Hepatocyte (in vitro differentiated cells): ENCODE measurements at regions not wholly inside any gene's neighbourhood (a gene's known extent, or its start where the extent isn't known, plus 50 kb on each side); places are given as distances from the start of the nearest gene placed in this dataset.
"Not testable (repeated sequence)": the region's sequence is repeated elsewhere in the genome, so short reads cannot be mapped to it uniquely, and the experiment has no call there.

ENCODE experiments used
- DNase-seq: peaks from one replicate; pipeline ENCODE4 v3.0.0-alpha.2; 2016; ENCODE audit warnings: low spot score
- H2AFZ ChIP-seq: fragments of 200-600 bp; sonication (generic); 2 replicates; pipeline ENCODE4 v1.6.0; 2016; ENCODE audit warnings: antibody characterized with exemption, mild to moderate bottlenecking
- H3K27ac ChIP-seq: fragments of 200-600 bp; sonication (generic); 2 replicates; pipeline ENCODE4 v1.5.1; 2016; ENCODE audit warnings: mild to moderate bottlenecking
- H3K27me3 ChIP-seq: fragments of 200-600 bp; sonication (generic); 2 replicates; pipeline ENCODE4 v1.6.1; 2016
- H3K36me3 ChIP-seq: fragments of 200-600 bp; sonication (generic); replicated peaks from 2 replicates; pipeline ENCODE4 v1.5.1; 2016; ENCODE audit warnings: low read depth; ENCODE audit not compliant: insufficient read depth
- H3K4me1 ChIP-seq: fragments of 200-600 bp; sonication (generic); 2 replicates; pipeline ENCODE4 v1.5.1; 2016; ENCODE audit warnings: mild to moderate bottlenecking, moderate library complexity; ENCODE audit not compliant: insufficient read depth
- H3K4me2 ChIP-seq: fragments of 200-600 bp; sonication (generic); 2 replicates; pipeline ENCODE4 v1.6.0; 2016
- H3K4me3 ChIP-seq: fragments of 200-600 bp; sonication (generic); 2 replicates; pipeline ENCODE4 v1.5.1; 2016; ENCODE audit warnings: mild to moderate bottlenecking
- H3K79me2 ChIP-seq: fragments of 200-600 bp; sonication (generic); 2 replicates; pipeline ENCODE4 v1.6.0; 2017; ENCODE audit warnings: mild to moderate bottlenecking
- H3K9me2 ChIP-seq: fragments of 200-600 bp; sonication (generic); replicated peaks from 2 replicates; pipeline ENCODE4 v1.6.0; 2017; ENCODE audit warnings: mild to moderate bottlenecking; ENCODE audit not compliant: insufficient read depth
- H3K9me3 ChIP-seq: fragments of 200-600 bp; sonication (generic); 2 replicates; pipeline ENCODE4 v1.5.1; 2016; ENCODE audit warnings: low read depth, mild to moderate bottlenecking
- H4K20me1 ChIP-seq: fragments of 200-600 bp; sonication (generic); 2 replicates; pipeline ENCODE4 v1.6.0; 2016; ENCODE audit warnings: mild to moderate bottlenecking; ENCODE audit not compliant: insufficient read depth, poor library complexity, severe bottlenecking
- CTCF ChIP-seq: fragments of 200-600 bp; sonication (generic); IDR thresholded peaks from 2 replicates; pipeline ENCODE4 v1.5.1; 2016; ENCODE audit warnings: antibody characterized with exemption, mild to moderate bottlenecking; ENCODE audit not compliant: poor library complexity
- EZH2 ChIP-seq: fragments of 200-600 bp; sonication (generic); IDR thresholded peaks from 2 replicates; pipeline ENCODE4 v1.6.1; 2016; ENCODE audit warnings: antibody characterized with exemption, mild to moderate bottlenecking, borderline replicate concordance
- EZH2phosphoT487 ChIP-seq: fragments of 200-600 bp; sonication (generic); IDR thresholded peaks from one replicate; pipeline ENCODE4 v1.6.1; 2018; ENCODE audit warnings: antibody characterized with exemption, mild to moderate bottlenecking, low read depth, moderate library complexity; ENCODE audit not compliant: unreplicated experiment, severe bottlenecking
- WGBS: methylation state at CpG from one replicate; pipeline ENCODE4 v1.1.6; 2016; ENCODE audit warnings: low lambda C conversion rate; ENCODE audit errors: missing lambda C conversion rate; 5-methylcytosine and 5-hydroxymethylcytosine counted together

GRCh38 chr1:38151399-38151798 is 104.8 kb upstream of the POU3F1 start:
- no peaks in the 10 kb centered on the region for H3K36me3 ChIP-seq
- no peak overlapping the region for H2AFZ ChIP-seq
- no peaks in the 10 kb centered on the region for H4K20me1 ChIP-seq
- H3K9me3 ChIP-seq, result no peaks in the 10 kb centered on the region
- no peak overlapping the region for H3K27ac ChIP-seq
- H3K4me1 ChIP-seq, result no peaks in the 10 kb centered on the region
- DNase-seq, result no peak
- H3K79me2 ChIP-seq, result no peaks in the 10 kb centered on the region
- H3K9me2 ChIP-seq, result no peaks in the 10 kb centered on the region
- H3K27me3 ChIP-seq, result no peaks in the 10 kb centered on the region
- H3K4me3 ChIP-seq, result no peak overlapping the region
- no peak for TF ChIP-seq EZH2phosphoT487
- TF ChIP-seq CTCF, result no peak
- TF ChIP-seq EZH2, result no peak
- H3K4me2 ChIP-seq, result no peak overlapping the region

- H3K9me3 ChIP-seq, H3K27ac ChIP-seq, H4K20me1 ChIP-seq, H2AFZ ChIP-seq, H3K79me2 ChIP-seq, H3K36me3 ChIP-seq, H3K4me1 ChIP-seq, H3K9me2 ChIP-seq, H3K4me2 ChIP-seq, H3K4me3 ChIP-seq, DNase-seq: not testable (repeated sequence)
- WGBS, result 75% methylated on average over 2 of the region's 2 CpGs
- peaks cover 22% of the 10 kb centered on the region for H3K27me3 ChIP-seq
Measured at GRCh38 chr1:38146079-38146478, 99.5 kb upstream of the POU3F1 start.

- no peaks in the 10 kb centered on the region for H3K9me3 ChIP-seq
- H4K20me1 ChIP-seq, result no peaks in the 10 kb centered on the region
- H3K27me3 ChIP-seq, result peaks cover 33% of the 10 kb centered on the region
- H2AFZ ChIP-seq, result no peak overlapping the region
- TF ChIP-seq EZH2, result no peak
- no peak for TF ChIP-seq CTCF
- TF ChIP-seq EZH2phosphoT487, result no peak
- no peak overlapping the region for H3K4me3 ChIP-seq
- peaks cover 23% of the 10 kb centered on the region for H3K4me1 ChIP-seq
- no peaks in the 10 kb centered on the region for H3K36me3 ChIP-seq
- no peak overlapping the region for H3K4me2 ChIP-seq
- no peaks in the 10 kb centered on the region for H3K9me2 ChIP-seq
- 77% methylated on average over 2 of the region's 2 CpGs for WGBS
- no peaks in the 10 kb centered on the region for H3K79me2 ChIP-seq
- DNase-seq, result no peak
- no peak overlapping the region for H3K27ac ChIP-seq
Measured at GRCh38 chr1:38142606-38143005, 96.0 kb upstream of the POU3F1 start.

GRCh38 chr1:38141483-38141882 is 94.9 kb upstream of the POU3F1 start:
- no peaks in the 10 kb centered on the region for H4K20me1 ChIP-seq
- H3K9me2 ChIP-seq, result no peaks in the 10 kb centered on the region
- no peak for DNase-seq
- no peak overlapping the region for H3K4me3 ChIP-seq
- WGBS, result 48% methylated on average over 3 of the region's 3 CpGs
- H2AFZ ChIP-seq, result no peak overlapping the region
- no peak overlapping the region for H3K27ac ChIP-seq
- TF ChIP-seq EZH2 (no peak), EZH2phosphoT487 (no peak), CTCF (no peak)
- H3K36me3 ChIP-seq, result no peaks in the 10 kb centered on the region
- no peaks in the 10 kb centered on the region for H3K79me2 ChIP-seq
- H3K27me3 ChIP-seq, result peaks cover 44% of the 10 kb centered on the region
- H3K4me1 ChIP-seq, result peaks cover 23% of the 10 kb centered on the region
- no peaks in the 10 kb centered on the region for H3K9me3 ChIP-seq
- no peak overlapping the region for H3K4me2 ChIP-seq
